PC-9 (cell line): ENCODE measurements at regions not wholly inside any gene's neighbourhood (a gene's known extent, or its start where the extent isn't known, plus 50 kb on each side); places are given as distances from the start of the nearest gene placed in this dataset.

ENCODE experiments used
- EZH2 ChIP-seq: fragments of 200-600 bp; sonication (generic); IDR thresholded peaks from 2 replicates; pipeline ENCODE4 v1.8.0; 2017; ENCODE audit warnings: antibody characterized with exemption, low read depth
- TF ChIP-seq, protein P1 (sequence below): fragments of 200-600 bp; sonication (generic); conservative IDR thresholded peaks from 2 replicates; pipeline ENCODE4 v1.6.1; 2017; ENCODE audit warnings: mixed run types, antibody characterized with exemption, mild to moderate bottlenecking, moderate library complexity

DNA sequence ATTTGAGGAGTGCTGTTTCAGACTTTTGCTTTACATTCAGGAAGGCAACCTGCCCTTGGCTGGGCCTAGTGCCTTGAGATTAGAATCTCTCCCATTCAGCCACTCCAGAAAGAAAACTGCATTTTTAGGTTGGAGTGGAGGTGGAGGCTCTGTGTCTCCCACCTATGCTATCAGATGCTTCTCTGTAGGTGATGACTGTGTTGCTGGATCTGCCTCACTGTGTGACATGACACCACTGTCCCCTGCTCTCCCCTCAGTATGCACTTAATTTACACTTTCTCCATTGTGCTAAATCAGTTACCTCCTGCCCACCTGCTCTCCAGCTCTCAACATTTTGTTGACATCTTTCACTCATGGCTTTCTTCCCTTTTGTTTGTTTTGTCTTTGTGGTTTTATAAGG, 265.8 kb downstream of the TENT4A start:
- TF ChIP-seq, protein P1, sequence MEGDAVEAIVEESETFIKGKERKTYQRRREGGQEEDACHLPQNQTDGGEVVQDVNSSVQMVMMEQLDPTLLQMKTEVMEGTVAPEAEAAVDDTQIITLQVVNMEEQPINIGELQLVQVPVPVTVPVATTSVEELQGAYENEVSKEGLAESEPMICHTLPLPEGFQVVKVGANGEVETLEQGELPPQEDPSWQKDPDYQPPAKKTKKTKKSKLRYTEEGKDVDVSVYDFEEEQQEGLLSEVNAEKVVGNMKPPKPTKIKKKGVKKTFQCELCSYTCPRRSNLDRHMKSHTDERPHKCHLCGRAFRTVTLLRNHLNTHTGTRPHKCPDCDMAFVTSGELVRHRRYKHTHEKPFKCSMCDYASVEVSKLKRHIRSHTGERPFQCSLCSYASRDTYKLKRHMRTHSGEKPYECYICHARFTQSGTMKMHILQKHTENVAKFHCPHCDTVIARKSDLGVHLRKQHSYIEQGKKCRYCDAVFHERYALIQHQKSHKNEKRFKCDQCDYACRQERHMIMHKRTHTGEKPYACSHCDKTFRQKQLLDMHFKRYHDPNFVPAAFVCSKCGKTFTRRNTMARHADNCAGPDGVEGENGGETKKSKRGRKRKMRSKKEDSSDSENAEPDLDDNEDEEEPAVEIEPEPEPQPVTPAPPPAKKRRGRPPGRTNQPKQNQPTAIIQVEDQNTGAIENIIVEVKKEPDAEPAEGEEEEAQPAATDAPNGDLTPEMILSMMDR, result no peak
- no peak for TF ChIP-seq EZH2
